Coronary artery (tissue), 2 donors: ENCODE measurements at regions not wholly inside any gene's neighbourhood (a gene's known extent, or its start where the extent isn't known, plus 50 kb on each side); places are given as distances from the start of the nearest gene placed in this dataset.

Experiments used
- DNase-seq: peaks from one replicate; pipeline ENCODE4 v3.0.0-alpha.2; 2017; ENCODE audit warnings: low spot score
- H3K27ac ChIP-seq, 2 donors: fragments of 200-600 bp; sonication (generic); one replicate each; pipeline ENCODE4 v1.5.1; 2016 to 2019
- H3K4me3 ChIP-seq: fragments of 200-600 bp; sonication (generic); 2 replicates; pipeline ENCODE4 v1.5.1; 2016; ENCODE audit warnings: mild to moderate bottlenecking, moderate library complexity
- TF ChIP-seq, protein P1 (sequence below): fragments of 200-600 bp; sonication (generic); IDR thresholded peaks from one replicate; pipeline ENCODE4 v1.5.1; 2019; ENCODE audit warnings: antibody characterized with exemption

DNA sequence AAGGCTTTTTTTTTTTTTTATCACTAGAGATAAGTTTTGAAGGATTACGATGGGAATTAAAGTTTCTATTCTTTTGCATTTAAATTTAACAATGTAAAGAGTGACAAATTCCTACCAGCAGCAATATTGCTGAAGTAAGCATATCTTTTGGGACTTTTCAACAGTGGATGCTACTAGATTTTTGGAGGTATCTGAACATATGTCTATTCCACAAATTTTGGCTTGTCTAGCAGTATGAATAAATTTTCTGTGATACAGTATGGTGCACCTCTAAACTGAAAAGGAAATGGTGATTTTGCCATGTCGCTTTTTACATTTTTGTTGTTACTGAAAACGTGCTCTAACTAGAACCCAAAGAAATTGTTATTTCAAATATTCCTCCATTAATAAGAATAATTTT is 368.3 kb upstream of the MANEA start:
- DNase-seq = no peak
- no peak overlapping the region for H3K4me3 ChIP-seq
- TF ChIP-seq, protein P1, sequence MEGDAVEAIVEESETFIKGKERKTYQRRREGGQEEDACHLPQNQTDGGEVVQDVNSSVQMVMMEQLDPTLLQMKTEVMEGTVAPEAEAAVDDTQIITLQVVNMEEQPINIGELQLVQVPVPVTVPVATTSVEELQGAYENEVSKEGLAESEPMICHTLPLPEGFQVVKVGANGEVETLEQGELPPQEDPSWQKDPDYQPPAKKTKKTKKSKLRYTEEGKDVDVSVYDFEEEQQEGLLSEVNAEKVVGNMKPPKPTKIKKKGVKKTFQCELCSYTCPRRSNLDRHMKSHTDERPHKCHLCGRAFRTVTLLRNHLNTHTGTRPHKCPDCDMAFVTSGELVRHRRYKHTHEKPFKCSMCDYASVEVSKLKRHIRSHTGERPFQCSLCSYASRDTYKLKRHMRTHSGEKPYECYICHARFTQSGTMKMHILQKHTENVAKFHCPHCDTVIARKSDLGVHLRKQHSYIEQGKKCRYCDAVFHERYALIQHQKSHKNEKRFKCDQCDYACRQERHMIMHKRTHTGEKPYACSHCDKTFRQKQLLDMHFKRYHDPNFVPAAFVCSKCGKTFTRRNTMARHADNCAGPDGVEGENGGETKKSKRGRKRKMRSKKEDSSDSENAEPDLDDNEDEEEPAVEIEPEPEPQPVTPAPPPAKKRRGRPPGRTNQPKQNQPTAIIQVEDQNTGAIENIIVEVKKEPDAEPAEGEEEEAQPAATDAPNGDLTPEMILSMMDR = no peak
- no peak overlapping the region for H3K27ac ChIP-seq

DNA sequence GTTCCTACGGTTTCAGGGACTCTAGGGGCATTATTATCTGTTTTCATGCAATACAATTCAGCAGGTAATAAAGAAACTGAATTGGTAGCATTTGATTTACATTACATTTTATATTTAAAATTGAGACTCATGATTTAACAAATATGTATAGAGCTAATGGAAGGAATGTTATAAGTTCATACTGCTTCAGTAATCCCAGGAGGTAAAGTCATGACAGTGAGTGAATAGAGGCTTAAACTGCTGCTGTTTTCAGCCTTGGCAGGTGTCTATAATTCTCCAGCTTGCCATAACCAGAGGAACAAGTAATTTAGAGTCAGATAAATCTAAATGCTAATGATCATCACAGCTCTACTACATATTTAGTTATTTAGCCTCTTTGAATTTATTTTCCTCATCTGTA is 360.8 kb upstream of the MANEA start:
- TF ChIP-seq, protein P1 = no peak
- H3K4me3 ChIP-seq = no peak overlapping the region
- DNase-seq = no peak
- no peak overlapping the region for H3K27ac ChIP-seq

DNA sequence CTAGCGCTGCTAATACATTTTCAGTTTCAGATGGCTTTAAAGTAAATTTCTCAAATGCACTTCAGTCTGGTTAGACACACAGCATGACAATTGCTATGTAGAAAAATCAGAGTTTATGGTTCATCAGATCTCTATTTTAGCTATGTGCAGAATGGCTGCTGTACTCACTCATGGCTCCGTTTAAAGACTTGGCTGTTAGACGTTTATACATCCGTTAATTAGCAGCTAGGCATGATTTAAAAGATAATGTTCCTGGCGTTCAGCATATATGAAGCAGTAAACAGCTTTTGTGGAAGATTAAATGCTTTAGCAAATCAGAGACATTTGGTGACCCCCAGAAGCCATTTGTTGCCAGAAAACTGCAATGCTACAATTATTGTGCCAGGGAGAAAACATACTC is 350.0 kb upstream of the MANEA start:
- DNase-seq = no peak
- Histone ChIP-seq H3K4me3 (no peak overlapping the region), H3K27ac (no peak overlapping the region)
- TF ChIP-seq, protein P1 = no peak

DNA sequence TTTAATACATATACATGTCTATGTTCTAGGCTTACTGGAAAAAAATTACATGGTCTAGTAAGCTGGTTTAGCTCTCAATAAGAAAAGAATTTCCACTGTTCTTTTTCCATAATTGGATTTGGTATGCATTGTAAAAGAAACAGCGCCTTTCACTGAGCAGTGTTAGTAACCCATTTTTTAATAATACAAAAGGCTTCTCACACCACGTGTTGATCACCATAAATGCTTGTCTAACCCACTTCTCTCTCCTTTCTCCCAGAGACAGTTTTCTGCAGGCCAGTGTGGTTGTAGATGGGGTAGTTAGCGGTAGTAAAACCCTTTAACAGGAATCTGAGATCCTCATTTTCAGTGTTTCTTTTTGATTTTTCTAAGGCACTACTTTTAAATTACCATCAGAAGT is 348.7 kb upstream of the MANEA start:
- H3K4me3 ChIP-seq = no peak overlapping the region
- no peak overlapping the region for H3K27ac ChIP-seq
- TF ChIP-seq, protein P1 = no peak
- DNase-seq = no peak

DNA sequence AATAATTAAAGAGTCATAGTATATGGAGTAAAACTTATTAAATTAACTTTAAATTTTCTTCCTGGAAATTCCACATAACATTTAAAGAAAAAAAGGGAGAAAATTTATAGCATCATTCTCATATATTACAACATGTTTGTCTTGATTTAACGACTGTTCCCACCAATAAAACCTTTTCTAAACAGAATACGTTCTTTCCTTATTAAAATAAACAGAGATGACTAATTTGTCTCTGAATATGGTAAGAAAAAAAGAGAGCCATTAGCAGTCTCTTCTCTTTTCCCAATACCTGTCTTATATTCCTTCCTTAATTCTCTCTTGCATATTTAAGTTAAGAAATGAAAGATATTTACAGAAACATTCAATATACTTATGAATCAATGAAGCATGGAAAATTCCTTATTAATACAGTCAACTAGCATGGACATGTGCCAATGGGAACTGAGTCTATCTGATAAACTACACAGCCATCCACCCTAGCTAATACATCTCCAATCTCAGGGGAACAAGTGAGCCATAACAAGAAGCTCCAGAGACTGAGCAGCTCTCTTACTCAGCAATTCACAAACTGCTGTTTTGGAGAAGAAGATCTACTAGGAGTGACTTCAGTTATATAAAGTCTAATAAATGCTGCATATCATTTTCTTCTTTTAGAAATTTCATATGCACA is 347.1 kb upstream of the MANEA start:
- Histone ChIP-seq H3K4me3 (no peak overlapping the region), H3K27ac (no peak overlapping the region)
- no peak for DNase-seq
- TF ChIP-seq, protein P1 = no peak

DNA sequence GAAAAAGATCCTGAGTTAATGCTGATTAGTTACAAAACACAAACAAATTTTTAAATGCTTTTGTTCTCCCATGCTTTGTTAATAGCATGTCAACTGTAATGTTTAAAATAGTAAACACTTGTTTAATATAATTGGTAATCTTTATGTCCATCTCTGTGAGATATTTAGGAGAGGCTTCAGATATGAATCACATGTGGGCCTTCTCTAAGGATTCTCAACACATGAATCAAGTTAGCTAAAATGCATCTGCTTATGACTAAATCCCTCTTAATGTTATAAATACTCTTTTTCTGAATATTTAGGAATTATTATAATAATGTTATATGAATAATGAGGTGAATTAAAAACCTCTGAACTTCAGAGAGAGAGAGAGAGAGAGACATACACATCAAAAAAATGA is 345.9 kb upstream of the MANEA start:
- H3K27ac ChIP-seq = no peak overlapping the region
- no peak overlapping the region for H3K4me3 ChIP-seq
- no peak for DNase-seq
- TF ChIP-seq, protein P1 = no peak

DNA sequence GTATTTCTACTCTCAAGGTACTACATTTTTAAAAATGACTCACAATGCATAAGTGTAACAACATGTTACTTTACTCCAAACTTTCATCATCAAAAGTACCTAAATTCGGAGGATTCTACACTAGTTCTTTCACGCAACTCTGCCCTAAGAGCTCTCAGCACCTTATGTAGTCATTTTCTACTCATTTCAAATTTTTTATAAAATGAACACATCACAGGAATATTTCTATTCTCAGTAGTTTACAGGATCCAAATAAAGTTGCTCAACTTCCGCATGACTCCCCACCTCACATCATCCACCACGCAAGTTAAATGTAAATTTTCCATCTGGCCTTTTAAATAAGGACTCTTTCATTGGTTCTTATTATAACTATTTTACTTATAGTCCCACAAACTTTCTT is 344.9 kb upstream of the MANEA start:
- H3K4me3 ChIP-seq = no peak overlapping the region
- TF ChIP-seq, protein P1 = no peak
- DNase-seq = no peak

More for the DNA sequence above, 344.9 kb upstream of the MANEA start:
- no peak overlapping the region for H3K27ac ChIP-seq
